ENCODE measurements at regions not wholly inside any gene's neighbourhood (a gene's known extent, or its start where the extent isn't known, plus 50 kb on each side); places are given as distances from the start of the nearest gene placed in this dataset.

DNA sequence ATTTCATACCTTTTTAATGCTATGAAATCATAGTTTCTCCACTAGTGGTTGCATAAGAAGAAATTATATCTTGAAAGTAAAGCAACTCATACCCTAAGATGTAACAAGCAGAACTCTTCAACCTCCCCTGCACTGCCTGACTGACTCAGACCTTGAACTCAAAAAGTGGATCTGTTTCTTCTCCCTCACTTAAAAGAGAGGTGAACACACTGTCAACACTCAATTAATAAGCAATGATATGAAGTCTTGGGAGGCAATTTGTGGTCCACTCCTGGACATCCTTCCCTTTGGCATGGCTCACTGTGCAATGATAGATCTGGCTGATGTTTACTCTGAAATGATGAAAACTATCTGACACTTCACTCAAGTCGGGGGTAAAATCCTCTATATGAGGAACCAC, 282.0 kb upstream of the DKK2 start:
- Histone ChIP-seq H3K36me3 (ENCODE audit: control insufficient read depth in 2 of 2, insufficient read depth in 2 of 2, low read length in 1 of 2) (no peaks in the 10 kb centered on the region), H2AFZ (ENCODE audit: control insufficient read depth, low read depth, low read length) (no peak overlapping the region), H3K4me3 (no peak overlapping the region), H3K4me2 (ENCODE audit: control insufficient read depth, insufficient read depth) (no peak overlapping the region), H3K9ac (ENCODE audit: control insufficient read depth, insufficient read depth, low read length) (no peak overlapping the region), H3K9me3 (replicated peaks; ENCODE audit: control insufficient read depth, insufficient read depth, low read length) (no peaks in the 10 kb centered on the region), H4K20me1 (ENCODE audit: control insufficient read depth, insufficient read depth) (no peaks in the 10 kb centered on the region), H3K27me3 (replicated peaks in 1 of 2; ENCODE audit: control insufficient read depth in 2 of 2, insufficient read depth in 2 of 2, low read length in 1 of 2) (no peaks in the 10 kb centered on the region), H3K27ac (ENCODE audit: control insufficient read depth, insufficient read depth) (no peak overlapping the region), H3K4me1 (ENCODE audit: control insufficient read depth, insufficient read depth, low read length) (no peaks in the 10 kb centered on the region), H3K79me2 (ENCODE audit: control insufficient read depth, insufficient read depth, low read length) (no peaks in the 10 kb centered on the region)
- in situ Hi-C loops (cut with MboI) (no loop called here), intact Hi-C loops (cut with micrococcal nuclease; ENCODE audit: unreplicated experiment) (no loop called here)
- no peak for DNase-seq (ENCODE audit: low read depth, low spot score)
- WGBS (ENCODE audit: insufficient coverage, insufficient replicate concordance, low lambda C conversion rate, missing lambda C conversion rate): 0% methylated on average over 1 of the region's 1 CpG
- no peak for ATAC-seq
- CTCF ChIA-PET: no interaction called here
- POLR2A ChIA-PET: no interaction called here
- TF ChIP-seq, protein P1, sequence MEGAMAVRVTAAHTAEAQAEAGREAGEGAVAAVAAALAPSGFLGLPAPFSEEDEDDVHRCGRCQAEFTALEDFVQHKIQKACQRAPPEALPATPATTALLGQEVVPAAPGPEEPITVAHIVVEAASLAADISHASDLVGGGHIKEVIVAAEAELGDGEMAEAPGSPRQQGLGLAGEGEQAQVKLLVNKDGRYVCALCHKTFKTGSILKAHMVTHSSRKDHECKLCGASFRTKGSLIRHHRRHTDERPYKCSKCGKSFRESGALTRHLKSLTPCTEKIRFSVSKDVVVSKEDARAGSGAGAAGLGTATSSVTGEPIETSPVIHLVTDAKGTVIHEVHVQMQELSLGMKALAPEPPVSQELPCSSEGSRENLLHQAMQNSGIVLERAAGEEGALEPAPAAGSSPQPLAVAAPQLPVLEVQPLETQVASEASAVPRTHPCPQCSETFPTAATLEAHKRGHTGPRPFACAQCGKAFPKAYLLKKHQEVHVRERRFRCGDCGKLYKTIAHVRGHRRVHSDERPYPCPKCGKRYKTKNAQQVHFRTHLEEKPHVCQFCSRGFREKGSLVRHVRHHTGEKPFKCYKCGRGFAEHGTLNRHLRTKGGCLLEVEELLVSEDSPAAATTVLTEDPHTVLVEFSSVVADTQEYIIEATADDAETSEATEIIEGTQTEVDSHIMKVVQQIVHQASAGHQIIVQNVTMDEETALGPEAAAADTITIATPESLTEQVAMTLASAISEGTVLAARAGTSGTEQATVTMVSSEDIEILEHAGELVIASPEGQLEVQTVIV (IDR thresholded peaks at IDR 0.05; ENCODE audit: borderline replicate concordance, partially characterized antibody): no peak
- no peak for TF ChIP-seq GABPA (IDR thresholded peaks at IDR 0.05; ENCODE audit: low read depth)
- TF ChIP-seq POU2F2 (IDR thresholded peaks at IDR 0.05; ENCODE audit: borderline replicate concordance, low read depth, low read length): no peak
- SMC1A ChIA-PET (ENCODE audit: uncharacterized antibody, unreplicated experiment): no interaction called here
- no peak for FAIRE-seq
- RAD21 ChIA-PET (ENCODE audit: unreplicated experiment): no interaction called here
- no TSS peak for BruUV-seq (replicated peaks)

DNA sequence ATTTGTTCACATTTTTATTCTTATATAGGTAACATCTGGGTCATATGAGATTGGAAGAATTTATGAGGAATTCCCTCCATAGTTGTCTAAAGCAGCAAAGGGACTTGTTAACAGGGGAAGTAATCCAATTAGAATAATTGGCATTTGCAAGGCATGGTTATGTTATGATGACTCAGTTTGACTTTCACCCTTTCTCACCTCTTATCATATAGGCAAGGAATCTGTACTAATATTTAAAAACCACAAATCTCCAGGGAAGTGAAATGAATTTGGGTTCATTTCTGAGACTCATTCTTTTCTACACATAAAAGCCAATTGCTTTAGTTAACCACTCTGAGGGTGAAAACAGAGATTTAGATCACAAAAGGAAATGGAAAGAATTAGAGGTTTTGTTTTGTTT, 281.5 kb upstream of the DKK2 start:
- H3K9ac ChIP-seq (ENCODE audit: control insufficient read depth, insufficient read depth, low read length): no peak overlapping the region
- H3K27ac ChIP-seq (ENCODE audit: control insufficient read depth, insufficient read depth): no peak overlapping the region
- H4K20me1 ChIP-seq (ENCODE audit: control insufficient read depth, insufficient read depth): no peaks in the 10 kb centered on the region
- no peaks in the 10 kb centered on the region for H3K4me1 ChIP-seq (ENCODE audit: control insufficient read depth, insufficient read depth, low read length)
- TF ChIP-seq MEF2A (IDR thresholded peaks at IDR 0.05; ENCODE audit: insufficient read depth, low read depth, low read length) (no peak), CHD1 (IDR thresholded peaks at IDR 0.05; ENCODE audit: low read depth, low read length) (no peak), STAT1 (conservative IDR thresholded peaks at IDR 0.05) (no peak)
- TF ChIP-seq, protein P2, sequence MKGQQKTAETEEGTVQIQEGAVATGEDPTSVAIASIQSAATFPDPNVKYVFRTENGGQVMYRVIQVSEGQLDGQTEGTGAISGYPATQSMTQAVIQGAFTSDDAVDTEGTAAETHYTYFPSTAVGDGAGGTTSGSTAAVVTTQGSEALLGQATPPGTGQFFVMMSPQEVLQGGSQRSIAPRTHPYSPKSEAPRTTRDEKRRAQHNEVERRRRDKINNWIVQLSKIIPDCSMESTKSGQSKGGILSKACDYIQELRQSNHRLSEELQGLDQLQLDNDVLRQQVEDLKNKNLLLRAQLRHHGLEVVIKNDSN (IDR thresholded peaks at IDR 0.05; ENCODE audit: borderline replicate concordance, extremely low read length, insufficient read depth, low read depth, low read length): no peak
- TF ChIP-seq, protein P3, sequence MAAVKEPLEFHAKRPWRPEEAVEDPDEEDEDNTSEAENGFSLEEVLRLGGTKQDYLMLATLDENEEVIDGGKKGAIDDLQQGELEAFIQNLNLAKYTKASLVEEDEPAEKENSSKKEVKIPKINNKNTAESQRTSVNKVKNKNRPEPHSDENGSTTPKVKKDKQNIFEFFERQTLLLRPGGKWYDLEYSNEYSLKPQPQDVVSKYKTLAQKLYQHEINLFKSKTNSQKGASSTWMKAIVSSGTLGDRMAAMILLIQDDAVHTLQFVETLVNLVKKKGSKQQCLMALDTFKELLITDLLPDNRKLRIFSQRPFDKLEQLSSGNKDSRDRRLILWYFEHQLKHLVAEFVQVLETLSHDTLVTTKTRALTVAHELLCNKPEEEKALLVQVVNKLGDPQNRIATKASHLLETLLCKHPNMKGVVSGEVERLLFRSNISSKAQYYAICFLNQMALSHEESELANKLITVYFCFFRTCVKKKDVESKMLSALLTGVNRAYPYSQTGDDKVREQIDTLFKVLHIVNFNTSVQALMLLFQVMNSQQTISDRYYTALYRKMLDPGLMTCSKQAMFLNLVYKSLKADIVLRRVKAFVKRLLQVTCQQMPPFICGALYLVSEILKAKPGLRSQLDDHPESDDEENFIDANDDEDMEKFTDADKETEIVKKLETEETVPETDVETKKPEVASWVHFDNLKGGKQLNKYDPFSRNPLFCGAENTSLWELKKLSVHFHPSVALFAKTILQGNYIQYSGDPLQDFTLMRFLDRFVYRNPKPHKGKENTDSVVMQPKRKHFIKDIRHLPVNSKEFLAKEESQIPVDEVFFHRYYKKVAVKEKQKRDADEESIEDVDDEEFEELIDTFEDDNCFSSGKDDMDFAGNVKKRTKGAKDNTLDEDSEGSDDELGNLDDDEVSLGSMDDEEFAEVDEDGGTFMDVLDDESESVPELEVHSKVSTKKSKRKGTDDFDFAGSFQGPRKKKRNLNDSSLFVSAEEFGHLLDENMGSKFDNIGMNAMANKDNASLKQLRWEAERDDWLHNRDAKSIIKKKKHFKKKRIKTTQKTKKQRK (IDR thresholded peaks at IDR 0.05; ENCODE audit: low read depth, low read length): no peak
- POLR2A ChIA-PET: no interaction called here
- H2AFZ ChIP-seq (ENCODE audit: control insufficient read depth, low read depth, low read length): no peak overlapping the region
- H3K36me3 ChIP-seq (ENCODE audit: control insufficient read depth in 2 of 2, insufficient read depth in 2 of 2, low read length in 1 of 2): no peaks in the 10 kb centered on the region
- SMC1A ChIA-PET (ENCODE audit: uncharacterized antibody, unreplicated experiment): no interaction called here
- H3K27me3 ChIP-seq (replicated peaks in 1 of 2; ENCODE audit: control insufficient read depth in 2 of 2, insufficient read depth in 2 of 2, low read length in 1 of 2): no peaks in the 10 kb centered on the region
- CTCF ChIA-PET: no interaction called here
- in situ Hi-C loops (cut with MboI) (no loop called here), intact Hi-C loops (cut with micrococcal nuclease; ENCODE audit: unreplicated experiment) (no loop called here)
- no peak overlapping the region for H3K4me2 ChIP-seq (ENCODE audit: control insufficient read depth, insufficient read depth)
- H3K9me3 ChIP-seq (replicated peaks; ENCODE audit: control insufficient read depth, insufficient read depth, low read length): no peaks in the 10 kb centered on the region
- RAD21 ChIA-PET (ENCODE audit: unreplicated experiment): no interaction called here
- FAIRE-seq (no peak), DNase-seq (ENCODE audit: low read depth, low spot score) (no peak), ATAC-seq (no peak)
- no peaks in the 10 kb centered on the region for H3K79me2 ChIP-seq (ENCODE audit: control insufficient read depth, insufficient read depth, low read length)
- no peak overlapping the region for H3K4me3 ChIP-seq
- no TSS peak for BruUV-seq (replicated peaks)
